ENCODE measurements at regions not wholly inside any gene's neighbourhood (a gene's known extent, or its start where the extent isn't known, plus 50 kb on each side); places are given as distances from the start of the nearest gene placed in this dataset.

GRCh38 chr17:70896843-70897242 is 727.5 kb downstream of the KCNJ2 start:
- no peaks in the 10 kb centered on the region for H3K4me1 ChIP-seq
- DNase-seq (ENCODE audit: extremely low spot score): no peak
- H3K27me3 ChIP-seq: no peaks in the 10 kb centered on the region
- no peak for TF ChIP-seq EP300 (IDR thresholded peaks at IDR 0.05)
- TF ChIP-seq POLR2A (IDR thresholded peaks at IDR 0.05; ENCODE audit: low read depth): no peak
- TF ChIP-seq CTCF (IDR thresholded peaks at IDR 0.05): no peak
- no peak for TF ChIP-seq POLR2AphosphoS5 (IDR thresholded peaks at IDR 0.05)
- 62% methylated on average over 4 of the region's 4 CpGs for WGBS
- no peak overlapping the region for H3K27ac ChIP-seq (replicated peaks in 1 of 4)
- H3K36me3 ChIP-seq: no peaks in the 10 kb centered on the region
- H3K4me3 ChIP-seq: no peak overlapping the region
- H3K9me3 ChIP-seq: peaks cover 0 to 9% (median 3%) of the 10 kb centered on the region in 4 donors
- intact Hi-C loops (cut with DNase I): no loop called here

GRCh38 chr17:70897446-70897845 is 728.1 kb downstream of the KCNJ2 start:
- Histone ChIP-seq H3K36me3 (no peaks in the 10 kb centered on the region), H3K27me3 (no peaks in the 10 kb centered on the region), H3K4me3 (no peak overlapping the region), H3K9me3 (peaks cover 0 to 9% (median 3%) of the 10 kb centered on the region in 4 donors), H3K27ac (replicated peaks in 1 of 4) (no peak overlapping the region), H3K4me1 (no peaks in the 10 kb centered on the region)
- intact Hi-C loops (cut with DNase I): no loop called here
- no peak for DNase-seq (ENCODE audit: extremely low spot score)
- TF ChIP-seq POLR2A (IDR thresholded peaks at IDR 0.05; ENCODE audit: low read depth) (no peak), POLR2AphosphoS5 (IDR thresholded peaks at IDR 0.05) (no peak), EP300 (IDR thresholded peaks at IDR 0.05) (no peak), CTCF (IDR thresholded peaks at IDR 0.05) (no peak)

- Histone ChIP-seq H3K4me1 (no peaks in the 10 kb centered on the region), H3K36me3 (no peaks in the 10 kb centered on the region), H3K9me3 (no peaks in the 10 kb centered on the region), H3K4me3 (no peak overlapping the region), H3K27me3 (no peaks in the 10 kb centered on the region), H3K27ac (replicated peaks in 1 of 4) (no peak overlapping the region)
- DNase-seq (ENCODE audit: extremely low spot score): no peak
- 79% methylated on average over 2 of the region's 2 CpGs for WGBS
- TF ChIP-seq EP300 (IDR thresholded peaks at IDR 0.05): no peak
- TF ChIP-seq POLR2A (IDR thresholded peaks at IDR 0.05; ENCODE audit: low read depth): no peak
- no peak for TF ChIP-seq CTCF (IDR thresholded peaks at IDR 0.05)
- no peak for TF ChIP-seq POLR2AphosphoS5 (IDR thresholded peaks at IDR 0.05)
- intact Hi-C loops (cut with DNase I): no loop called here
These were observed 732.5 kb downstream of the KCNJ2 start for GRCh38 chr17:70901870-70902269.

GRCh38 chr17:70905796-70906195 is 736.5 kb downstream of the KCNJ2 start:
- Histone ChIP-seq H3K9me3 (no peaks in the 10 kb centered on the region), H3K36me3 (no peaks in the 10 kb centered on the region), H3K4me3 (no peak overlapping the region), H3K27ac (replicated peaks in 1 of 4) (no peak overlapping the region), H3K4me1 (no peaks in the 10 kb centered on the region), H3K27me3 (no peaks in the 10 kb centered on the region)
- TF ChIP-seq CTCF (IDR thresholded peaks at IDR 0.05): no peak
- 56% methylated on average over 3 of the region's 3 CpGs for WGBS
- intact Hi-C loops (cut with DNase I): no loop called here
- no peak for DNase-seq (ENCODE audit: extremely low spot score)

- no peak for DNase-seq (ENCODE audit: extremely low spot score)
- Histone ChIP-seq H3K27ac (replicated peaks in 1 of 4) (no peak overlapping the region), H3K4me3 (no peak overlapping the region), H3K4me1 (no peaks in the 10 kb centered on the region), H3K36me3 (no peaks in the 10 kb centered on the region), H3K9me3 (no peaks in the 10 kb centered on the region), H3K27me3 (no peaks in the 10 kb centered on the region)
- intact Hi-C loops (cut with DNase I): no loop called here
- TF ChIP-seq POLR2A (IDR thresholded peaks at IDR 0.05; ENCODE audit: low read depth) (no peak), EP300 (IDR thresholded peaks at IDR 0.05) (no peak), POLR2AphosphoS5 (IDR thresholded peaks at IDR 0.05) (no peak)
- WGBS: 40% methylated on average over 2 of the region's 2 CpGs
These were observed 737.5 kb downstream of the KCNJ2 start for GRCh38 chr17:70906808-70907207.
